OCI-LY3 (cell line): ENCODE measurements at regions not wholly inside any gene's neighbourhood (a gene's known extent, or its start where the extent isn't known, plus 50 kb on each side); places are given as distances from the start of the nearest gene placed in this dataset.

Experiments
- EZH2phosphoT487 ChIP-seq: fragments of 200-600 bp; shearing (Covaris generic); IDR thresholded peaks from 2 replicates; pipeline ENCODE4 v1.6.1; 2018; ENCODE audit warnings: antibody characterized with exemption, mixed run types, low read depth
- TF ChIP-seq, protein P1 (sequence below): fragments of 200-600, 300-600 bp; sonication (generic); IDR thresholded peaks from 2 replicates; pipeline ENCODE4 v1.5.1; 2014; ENCODE audit warnings: antibody characterized with exemption, low read length, low read depth

- TF ChIP-seq, protein P1, sequence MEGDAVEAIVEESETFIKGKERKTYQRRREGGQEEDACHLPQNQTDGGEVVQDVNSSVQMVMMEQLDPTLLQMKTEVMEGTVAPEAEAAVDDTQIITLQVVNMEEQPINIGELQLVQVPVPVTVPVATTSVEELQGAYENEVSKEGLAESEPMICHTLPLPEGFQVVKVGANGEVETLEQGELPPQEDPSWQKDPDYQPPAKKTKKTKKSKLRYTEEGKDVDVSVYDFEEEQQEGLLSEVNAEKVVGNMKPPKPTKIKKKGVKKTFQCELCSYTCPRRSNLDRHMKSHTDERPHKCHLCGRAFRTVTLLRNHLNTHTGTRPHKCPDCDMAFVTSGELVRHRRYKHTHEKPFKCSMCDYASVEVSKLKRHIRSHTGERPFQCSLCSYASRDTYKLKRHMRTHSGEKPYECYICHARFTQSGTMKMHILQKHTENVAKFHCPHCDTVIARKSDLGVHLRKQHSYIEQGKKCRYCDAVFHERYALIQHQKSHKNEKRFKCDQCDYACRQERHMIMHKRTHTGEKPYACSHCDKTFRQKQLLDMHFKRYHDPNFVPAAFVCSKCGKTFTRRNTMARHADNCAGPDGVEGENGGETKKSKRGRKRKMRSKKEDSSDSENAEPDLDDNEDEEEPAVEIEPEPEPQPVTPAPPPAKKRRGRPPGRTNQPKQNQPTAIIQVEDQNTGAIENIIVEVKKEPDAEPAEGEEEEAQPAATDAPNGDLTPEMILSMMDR: no peak
- TF ChIP-seq EZH2phosphoT487: no peak
These were observed 526.9 kb downstream of the NPIPA7 start for GRCh38 chr16:16905850-16906249.
